Skeletal muscle tissue (tissue), 3 donors: ENCODE measurements at regions not wholly inside any gene's neighbourhood (a gene's known extent, or its start where the extent isn't known, plus 50 kb on each side); places are given as distances from the start of the nearest gene placed in this dataset.

Source experiments
- H3K27ac ChIP-seq: one replicate; pipeline ENCODE4 v1.7.0; 2013; ENCODE audit warnings: mild to moderate bottlenecking, low read depth, low read length, inconsistent platforms
- H3K27me3 ChIP-seq, 3 donors: one replicate each; pipeline ENCODE4 v1.7.0; 2013; ENCODE audit warnings: low read length in 3 of 3; ENCODE audit not compliant: control insufficient read depth in 3 of 3, insufficient read depth in 3 of 3
- H3K36me3 ChIP-seq, 3 donors: one replicate each; pipeline ENCODE4 v1.7.0; 2013; ENCODE audit warnings: low read length in 3 of 3; ENCODE audit not compliant: control insufficient read depth in 3 of 3, insufficient read depth in 3 of 3
- H3K4me1 ChIP-seq, 3 donors: one replicate each; pipeline ENCODE4 v1.7.0; 2013; ENCODE audit warnings: low read length in 3 of 3, mild to moderate bottlenecking in 3 of 3; ENCODE audit not compliant: control insufficient read depth in 3 of 3, insufficient read depth in 3 of 3
- H3K4me3 ChIP-seq, 3 donors: one replicate each; pipeline ENCODE4 v1.7.0; 2013; ENCODE audit warnings: low read length in 3 of 3
- H3K9ac ChIP-seq, 3 donors: one replicate each; pipeline ENCODE4 v1.7.0; 2013; ENCODE audit warnings: low read length in 3 of 3, mild to moderate bottlenecking in 3 of 3, moderate library complexity in 2 of 3, low read depth in 1 of 3
- H3K9me3 ChIP-seq, 3 donors: one replicate each; pipeline ENCODE4 v1.7.0; 2013; ENCODE audit warnings: low read length in 3 of 3; ENCODE audit not compliant: control insufficient read depth in 3 of 3
- donor health status: Osteomylitis.

GRCh38 chr6:9408402-9409117 lies 973.2 kb upstream of the SLC35B3 start:
- Histone ChIP-seq H3K27ac (no peak overlapping the region), H3K27me3 (no peaks in the 10 kb centered on the region), H3K9ac (no peak overlapping the region), H3K4me1 (no peaks in the 10 kb centered on the region), H3K4me3 (no peak overlapping the region), H3K36me3 (no peaks in the 10 kb centered on the region), H3K9me3 (no peaks in the 10 kb centered on the region)

DNA sequence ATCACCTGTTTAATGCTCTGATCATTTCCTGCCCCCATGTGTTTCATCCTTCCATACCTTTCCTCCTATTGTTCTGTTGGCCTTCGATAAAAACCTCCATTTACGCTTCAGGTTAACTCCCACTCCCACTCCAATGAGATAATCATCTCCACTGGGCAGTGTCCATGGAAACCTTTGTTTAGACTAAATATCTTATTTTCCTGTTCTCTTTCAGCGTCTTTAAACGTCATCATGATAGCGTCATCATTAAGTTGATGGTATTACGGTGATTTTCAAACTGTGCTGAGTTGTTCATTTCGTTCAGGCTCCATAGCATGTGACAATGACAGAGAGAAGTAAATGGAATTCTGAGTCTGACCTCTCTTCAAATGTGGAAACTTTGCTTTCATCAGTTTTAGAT lies 970.5 kb upstream of the SLC35B3 start:
- no peaks in the 10 kb centered on the region for H3K36me3 ChIP-seq
- H3K27me3 ChIP-seq = no peaks in the 10 kb centered on the region
- no peak overlapping the region for H3K27ac ChIP-seq
- H3K4me3 ChIP-seq = no peak overlapping the region
- H3K9me3 ChIP-seq = no peaks in the 10 kb centered on the region
- H3K9ac ChIP-seq = no peak overlapping the region
- no peaks in the 10 kb centered on the region for H3K4me1 ChIP-seq

DNA sequence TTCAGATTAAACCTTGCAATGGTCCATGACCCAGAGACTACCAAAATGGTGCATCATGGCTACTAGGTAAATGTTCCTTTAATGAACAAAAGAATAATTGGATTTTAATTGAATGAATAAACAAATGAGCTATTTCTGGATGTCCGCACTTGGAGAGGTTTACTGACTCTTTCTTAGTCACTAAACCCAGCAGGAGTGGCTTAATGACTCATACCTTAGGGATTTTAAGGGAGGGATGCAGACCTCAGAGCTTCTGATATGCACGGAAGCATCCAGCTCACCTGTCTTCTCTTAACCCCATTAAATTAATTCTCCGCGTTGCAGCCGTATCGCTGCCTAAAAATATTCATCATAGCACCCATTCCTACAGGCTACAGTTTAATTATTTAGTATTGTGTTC lies 970.0 kb upstream of the SLC35B3 start:
- Histone ChIP-seq H3K27ac (no peak overlapping the region), H3K4me1 (no peaks in the 10 kb centered on the region), H3K9me3 (no peaks in the 10 kb centered on the region), H3K27me3 (peaks cover 0 to under 1% (median 0%) of the 10 kb centered on the region in 3 donors), H3K36me3 (no peaks in the 10 kb centered on the region), H3K9ac (no peak overlapping the region), H3K4me3 (no peak overlapping the region)

DNA sequence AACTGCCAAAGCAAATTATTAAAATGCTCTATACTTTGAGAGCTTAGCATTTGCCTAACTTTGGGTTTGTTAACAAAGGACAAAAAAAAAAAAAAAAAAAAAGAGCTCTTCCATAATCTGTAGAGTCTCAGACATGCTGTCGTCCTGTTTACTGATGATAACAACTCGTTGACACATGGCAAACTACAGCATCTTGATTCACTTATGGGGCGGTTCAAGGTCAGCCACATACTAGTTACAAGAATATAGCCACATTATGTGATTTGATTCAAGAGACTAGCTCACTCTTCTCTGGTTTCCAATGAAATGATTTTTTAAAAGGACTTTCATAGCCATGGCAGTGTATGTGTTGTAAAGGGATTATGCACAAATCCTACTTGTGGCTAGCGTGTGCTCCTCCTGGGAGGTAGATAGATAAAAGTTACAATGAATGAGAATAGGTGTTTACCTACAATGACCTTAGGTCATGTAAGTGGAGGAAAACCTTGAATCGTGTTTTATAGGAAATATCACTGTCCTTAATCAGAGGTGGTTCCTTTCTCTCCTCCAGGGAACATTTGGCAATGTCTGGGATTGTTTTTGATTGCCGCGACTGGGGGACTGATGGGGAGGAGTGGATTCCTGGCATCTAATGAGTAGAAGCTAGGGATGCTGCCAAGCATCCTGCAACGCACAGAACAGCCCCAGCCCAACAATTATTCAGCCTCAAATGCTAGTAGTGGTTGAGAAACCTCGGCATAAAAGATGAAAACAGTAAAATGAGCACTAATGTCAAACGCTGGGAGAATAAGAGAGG lies 969.2 kb upstream of the SLC35B3 start:
- Histone ChIP-seq H3K9me3 (no peaks in the 10 kb centered on the region), H3K27me3 (peaks cover 0 to 3% (median 0%) of the 10 kb centered on the region in 3 donors), H3K9ac (no peak overlapping the region), H3K4me3 (no peak overlapping the region), H3K4me1 (no peaks in the 10 kb centered on the region), H3K36me3 (no peaks in the 10 kb centered on the region), H3K27ac (no peak overlapping the region)

- no peak overlapping the region for H3K9ac ChIP-seq
- H3K27ac ChIP-seq = no peak overlapping the region
- H3K36me3 ChIP-seq = no peaks in the 10 kb centered on the region
- no peaks in the 10 kb centered on the region for H3K4me1 ChIP-seq
- H3K9me3 ChIP-seq = no peaks in the 10 kb centered on the region
- H3K27me3 ChIP-seq = peaks cover 0 to 3% (median 3%) of the 10 kb centered on the region in 3 donors
- H3K4me3 ChIP-seq = no peak overlapping the region
These were observed 968.4 kb upstream of the SLC35B3 start for GRCh38 chr6:9403736-9404135.

GRCh38 chr6:9401960-9402359 lies 966.6 kb upstream of the SLC35B3 start:
- Histone ChIP-seq H3K9ac (no peak overlapping the region), H3K4me1 (no peaks in the 10 kb centered on the region), H3K27ac (no peak overlapping the region), H3K4me3 (no peak overlapping the region), H3K9me3 (no peaks in the 10 kb centered on the region), H3K36me3 (no peaks in the 10 kb centered on the region), H3K27me3 (peaks cover 0 to 3% (median 3%) of the 10 kb centered on the region in 3 donors)

- Histone ChIP-seq H3K9me3 (no peaks in the 10 kb centered on the region), H3K4me1 (no peaks in the 10 kb centered on the region), H3K27ac (no peak overlapping the region), H3K27me3 (peaks cover 0 to 3% (median 3%) of the 10 kb centered on the region in 3 donors), H3K36me3 (no peaks in the 10 kb centered on the region), H3K4me3 (no peak overlapping the region), H3K9ac (no peak overlapping the region)
These were observed 964.6 kb upstream of the SLC35B3 start for GRCh38 chr6:9399916-9400315.

DNA sequence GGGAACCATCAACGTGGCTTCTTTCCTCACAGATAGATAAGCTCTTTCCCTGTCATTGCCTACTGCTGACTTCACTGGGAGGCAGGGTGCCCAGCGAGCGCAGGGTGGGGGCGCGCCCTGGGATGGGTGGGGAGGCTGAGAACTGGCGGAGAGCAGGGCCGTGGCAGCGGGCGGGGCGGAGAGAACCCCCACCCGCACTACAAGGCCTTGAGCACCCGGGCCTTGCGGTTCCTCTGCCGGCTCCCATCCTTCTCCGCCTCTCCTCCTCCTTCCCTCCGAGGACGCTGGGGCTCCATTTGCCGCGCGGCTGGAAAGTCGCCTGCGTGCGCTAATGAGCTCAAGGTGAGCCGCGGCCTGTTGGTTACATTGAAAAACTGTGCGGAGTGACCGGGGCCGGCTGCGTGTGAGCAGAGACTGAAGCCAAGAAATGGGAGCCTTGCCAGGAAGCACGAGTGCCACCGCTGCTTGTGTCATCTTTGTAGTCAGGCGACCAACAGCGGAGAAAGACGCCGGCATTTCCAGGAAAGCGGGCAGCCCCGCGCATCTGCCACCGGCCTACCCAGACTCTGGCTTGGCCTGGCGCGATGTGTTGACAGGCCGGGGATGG lies 963.5 kb upstream of the SLC35B3 start:
- Histone ChIP-seq H3K27ac (no peak overlapping the region), H3K9me3 (no peaks in the 10 kb centered on the region), H3K36me3 (no peaks in the 10 kb centered on the region), H3K4me3 (no peak overlapping the region), H3K27me3 (peaks cover 0 to 3% (median 3%) of the 10 kb centered on the region in 3 donors), H3K4me1 (no peaks in the 10 kb centered on the region), H3K9ac (no peak overlapping the region)

GRCh38 chr6:9398071-9398766 lies 962.9 kb upstream of the SLC35B3 start:
- Histone ChIP-seq H3K9ac (no peak overlapping the region), H3K36me3 (no peaks in the 10 kb centered on the region), H3K27me3 (peaks cover 0 to 3% (median 3%) of the 10 kb centered on the region in 3 donors), H3K9me3 (no peaks in the 10 kb centered on the region), H3K27ac (no peak overlapping the region), H3K4me1 (no peaks in the 10 kb centered on the region), H3K4me3 (no peak overlapping the region)
